ENCODE measurements at regions not wholly inside any gene's neighbourhood (a gene's known extent, or its start where the extent isn't known, plus 50 kb on each side); places are given as distances from the start of the nearest gene placed in this dataset.

DNA sequence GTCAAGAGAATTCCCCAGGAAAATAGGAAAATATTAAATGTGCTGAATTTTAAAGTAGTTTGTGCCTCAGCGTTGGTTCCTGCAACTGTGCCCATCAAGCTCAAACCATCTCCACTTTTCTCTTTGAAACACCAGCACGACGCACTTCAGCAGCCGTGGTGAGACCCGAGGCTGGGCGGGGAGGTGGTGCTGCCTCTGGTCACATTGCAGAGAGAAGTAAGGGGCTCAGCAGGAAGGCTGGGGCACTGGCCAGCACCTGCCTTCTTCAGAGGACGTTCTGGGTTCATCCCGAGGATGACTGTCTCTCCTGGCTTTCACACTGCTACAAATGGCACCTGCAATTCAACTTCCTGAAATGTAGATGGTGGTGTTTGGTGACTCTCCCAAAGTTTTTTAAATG is 323.7 kb upstream of the SALL3 start:
- no peak for ATAC-seq
- TF ChIP-seq ESRRG (CRISPR knock-in tag; IDR thresholded peaks at IDR 0.05) (no peak), ZNF565 (CRISPR knock-in tag; conservative IDR thresholded peaks at IDR 0.05; ENCODE audit: low read depth) (no peak), ZNF8 (CRISPR knock-in tag; IDR thresholded peaks at IDR 0.05) (no peak), RARB (CRISPR knock-in tag; IDR thresholded peaks at IDR 0.05) (no peak), BACH2 (CRISPR knock-in tag; IDR thresholded peaks at IDR 0.05; ENCODE audit: borderline replicate concordance) (no peak), ZFP3 (CRISPR knock-in tag; IDR thresholded peaks at IDR 0.05) (no peak), SNAI2 (CRISPR knock-in tag; IDR thresholded peaks at IDR 0.05) (no peak), ZNF70 (CRISPR knock-in tag; IDR thresholded peaks at IDR 0.05) (no peak), ZFP30 (CRISPR knock-in tag; IDR thresholded peaks at IDR 0.05) (no peak), ARNTL (CRISPR knock-in tag; IDR thresholded peaks at IDR 0.05; ENCODE audit: borderline replicate concordance, low read depth) (no peak), ZC3H10 (CRISPR knock-in tag; IDR thresholded peaks at IDR 0.05) (no peak), OSR1 (CRISPR knock-in tag; IDR thresholded peaks at IDR 0.05) (no peak), CSDC2 (CRISPR knock-in tag; IDR thresholded peaks at IDR 0.05) (no peak), ISL1 (CRISPR knock-in tag; IDR thresholded peaks at IDR 0.05) (no peak), TCF4 (CRISPR knock-in tag; IDR thresholded peaks at IDR 0.05; ENCODE audit: borderline replicate concordance) (no peak), GLIS3 (CRISPR knock-in tag; IDR thresholded peaks at IDR 0.05) (no peak)
- TF ChIP-seq, protein P1, sequence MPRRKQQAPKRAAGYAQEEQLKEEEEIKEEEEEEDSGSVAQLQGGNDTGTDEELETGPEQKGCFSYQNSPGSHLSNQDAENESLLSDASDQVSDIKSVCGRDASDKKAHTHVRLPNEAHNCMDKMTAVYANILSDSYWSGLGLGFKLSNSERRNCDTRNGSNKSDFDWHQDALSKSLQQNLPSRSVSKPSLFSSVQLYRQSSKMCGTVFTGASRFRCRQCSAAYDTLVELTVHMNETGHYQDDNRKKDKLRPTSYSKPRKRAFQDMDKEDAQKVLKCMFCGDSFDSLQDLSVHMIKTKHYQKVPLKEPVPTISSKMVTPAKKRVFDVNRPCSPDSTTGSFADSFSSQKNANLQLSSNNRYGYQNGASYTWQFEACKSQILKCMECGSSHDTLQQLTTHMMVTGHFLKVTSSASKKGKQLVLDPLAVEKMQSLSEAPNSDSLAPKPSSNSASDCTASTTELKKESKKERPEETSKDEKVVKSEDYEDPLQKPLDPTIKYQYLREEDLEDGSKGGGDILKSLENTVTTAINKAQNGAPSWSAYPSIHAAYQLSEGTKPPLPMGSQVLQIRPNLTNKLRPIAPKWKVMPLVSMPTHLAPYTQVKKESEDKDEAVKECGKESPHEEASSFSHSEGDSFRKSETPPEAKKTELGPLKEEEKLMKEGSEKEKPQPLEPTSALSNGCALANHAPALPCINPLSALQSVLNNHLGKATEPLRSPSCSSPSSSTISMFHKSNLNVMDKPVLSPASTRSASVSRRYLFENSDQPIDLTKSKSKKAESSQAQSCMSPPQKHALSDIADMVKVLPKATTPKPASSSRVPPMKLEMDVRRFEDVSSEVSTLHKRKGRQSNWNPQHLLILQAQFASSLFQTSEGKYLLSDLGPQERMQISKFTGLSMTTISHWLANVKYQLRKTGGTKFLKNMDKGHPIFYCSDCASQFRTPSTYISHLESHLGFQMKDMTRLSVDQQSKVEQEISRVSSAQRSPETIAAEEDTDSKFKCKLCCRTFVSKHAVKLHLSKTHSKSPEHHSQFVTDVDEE (CRISPR knock-in tag; IDR thresholded peaks at IDR 0.05), result no peak
- TF ChIP-seq, protein P2, sequence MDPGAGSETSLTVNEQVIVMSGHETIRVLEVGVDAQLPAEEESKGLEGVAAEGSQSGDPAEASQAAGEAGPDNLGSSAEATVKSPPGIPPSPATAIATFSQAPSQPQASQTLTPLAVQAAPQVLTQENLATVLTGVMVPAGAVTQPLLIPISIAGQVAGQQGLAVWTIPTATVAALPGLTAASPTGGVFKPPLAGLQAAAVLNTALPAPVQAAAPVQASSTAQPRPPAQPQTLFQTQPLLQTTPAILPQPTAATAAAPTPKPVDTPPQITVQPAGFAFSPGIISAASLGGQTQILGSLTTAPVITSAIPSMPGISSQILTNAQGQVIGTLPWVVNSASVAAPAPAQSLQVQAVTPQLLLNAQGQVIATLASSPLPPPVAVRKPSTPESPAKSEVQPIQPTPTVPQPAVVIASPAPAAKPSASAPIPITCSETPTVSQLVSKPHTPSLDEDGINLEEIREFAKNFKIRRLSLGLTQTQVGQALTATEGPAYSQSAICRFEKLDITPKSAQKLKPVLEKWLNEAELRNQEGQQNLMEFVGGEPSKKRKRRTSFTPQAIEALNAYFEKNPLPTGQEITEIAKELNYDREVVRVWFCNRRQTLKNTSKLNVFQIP (CRISPR knock-in tag; IDR thresholded peaks at IDR 0.05; ENCODE audit: borderline replicate concordance, low read depth), result no peak
- TF ChIP-seq, protein P3, sequence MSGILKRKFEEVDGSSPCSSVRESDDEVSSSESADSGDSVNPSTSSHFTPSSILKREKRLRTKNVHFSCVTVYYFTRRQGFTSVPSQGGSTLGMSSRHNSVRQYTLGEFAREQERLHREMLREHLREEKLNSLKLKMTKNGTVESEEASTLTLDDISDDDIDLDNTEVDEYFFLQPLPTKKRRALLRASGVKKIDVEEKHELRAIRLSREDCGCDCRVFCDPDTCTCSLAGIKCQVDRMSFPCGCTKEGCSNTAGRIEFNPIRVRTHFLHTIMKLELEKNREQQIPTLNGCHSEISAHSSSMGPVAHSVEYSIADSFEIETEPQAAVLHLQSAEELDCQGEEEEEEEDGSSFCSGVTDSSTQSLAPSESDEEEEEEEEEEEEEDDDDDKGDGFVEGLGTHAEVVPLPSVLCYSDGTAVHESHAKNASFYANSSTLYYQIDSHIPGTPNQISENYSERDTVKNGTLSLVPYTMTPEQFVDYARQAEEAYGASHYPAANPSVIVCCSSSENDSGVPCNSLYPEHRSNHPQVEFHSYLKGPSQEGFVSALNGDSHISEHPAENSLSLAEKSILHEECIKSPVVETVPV (CRISPR knock-in tag; IDR thresholded peaks at IDR 0.05), result no peak

DNA sequence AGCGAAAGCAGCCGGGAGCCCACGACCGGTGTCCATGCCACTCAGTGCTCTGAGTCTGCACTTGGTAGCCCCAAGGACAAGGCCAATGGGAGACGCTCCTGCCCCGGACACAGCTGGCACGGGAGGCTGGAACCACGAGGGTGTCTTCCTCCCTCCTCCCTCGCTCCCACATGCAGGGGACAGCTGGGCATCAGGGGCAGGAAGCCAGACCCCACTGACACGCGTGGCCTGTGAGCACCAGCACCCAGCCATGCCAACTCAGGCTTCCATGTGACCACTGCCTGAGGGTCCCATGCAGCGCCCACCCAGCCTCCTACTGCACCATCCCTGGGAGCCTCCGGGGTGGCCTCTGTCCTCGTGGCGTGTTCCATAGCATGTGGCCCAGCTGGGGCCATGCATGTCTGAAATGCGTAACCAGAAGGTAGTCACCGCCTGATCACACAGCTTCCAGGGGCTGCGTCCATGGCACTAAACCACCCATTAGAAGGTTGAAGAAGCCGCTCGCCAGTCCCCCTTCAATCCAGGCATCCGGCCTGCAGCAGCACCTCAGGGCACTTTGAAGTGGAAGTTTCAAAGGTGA is 323.2 kb upstream of the SALL3 start:
- no peak for ATAC-seq
- no peak for TF ChIP-seq ARNTL (CRISPR knock-in tag; IDR thresholded peaks at IDR 0.05; ENCODE audit: borderline replicate concordance, low read depth)
- TF ChIP-seq ESRRG (CRISPR knock-in tag; IDR thresholded peaks at IDR 0.05), result no peak
- TF ChIP-seq, protein P4, sequence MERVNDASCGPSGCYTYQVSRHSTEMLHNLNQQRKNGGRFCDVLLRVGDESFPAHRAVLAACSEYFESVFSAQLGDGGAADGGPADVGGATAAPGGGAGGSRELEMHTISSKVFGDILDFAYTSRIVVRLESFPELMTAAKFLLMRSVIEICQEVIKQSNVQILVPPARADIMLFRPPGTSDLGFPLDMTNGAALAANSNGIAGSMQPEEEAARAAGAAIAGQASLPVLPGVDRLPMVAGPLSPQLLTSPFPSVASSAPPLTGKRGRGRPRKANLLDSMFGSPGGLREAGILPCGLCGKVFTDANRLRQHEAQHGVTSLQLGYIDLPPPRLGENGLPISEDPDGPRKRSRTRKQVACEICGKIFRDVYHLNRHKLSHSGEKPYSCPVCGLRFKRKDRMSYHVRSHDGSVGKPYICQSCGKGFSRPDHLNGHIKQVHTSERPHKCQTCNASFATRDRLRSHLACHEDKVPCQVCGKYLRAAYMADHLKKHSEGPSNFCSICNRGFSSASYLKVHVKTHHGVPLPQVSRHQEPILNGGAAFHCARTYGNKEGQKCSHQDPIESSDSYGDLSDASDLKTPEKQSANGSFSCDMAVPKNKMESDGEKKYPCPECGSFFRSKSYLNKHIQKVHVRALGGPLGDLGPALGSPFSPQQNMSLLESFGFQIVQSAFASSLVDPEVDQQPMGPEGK (CRISPR knock-in tag; IDR thresholded peaks at IDR 0.05; ENCODE audit: borderline replicate concordance), result no peak
- TF ChIP-seq CSDC2 (CRISPR knock-in tag; IDR thresholded peaks at IDR 0.05), result no peak
- TF ChIP-seq, protein P2 (CRISPR knock-in tag; IDR thresholded peaks at IDR 0.05; ENCODE audit: borderline replicate concordance, low read depth), result no peak
- no peak for TF ChIP-seq ISL1 (CRISPR knock-in tag; IDR thresholded peaks at IDR 0.05)
- TF ChIP-seq ZFP30 (CRISPR knock-in tag; IDR thresholded peaks at IDR 0.05), result no peak
- TF ChIP-seq RARB (CRISPR knock-in tag; IDR thresholded peaks at IDR 0.05), result no peak
- TF ChIP-seq, protein P3 (CRISPR knock-in tag; IDR thresholded peaks at IDR 0.05), result no peak
- TF ChIP-seq OSR1 (CRISPR knock-in tag; IDR thresholded peaks at IDR 0.05), result no peak
- TF ChIP-seq ZNF565 (CRISPR knock-in tag; conservative IDR thresholded peaks at IDR 0.05; ENCODE audit: low read depth), result no peak
- no peak for TF ChIP-seq ZFP3 (CRISPR knock-in tag; IDR thresholded peaks at IDR 0.05)
- TF ChIP-seq, protein P1 (CRISPR knock-in tag; IDR thresholded peaks at IDR 0.05), result no peak
